GM12878 (cell line): ENCODE measurements at regions not wholly inside any gene's neighbourhood (a gene's known extent, or its start where the extent isn't known, plus 50 kb on each side); places are given as distances from the start of the nearest gene placed in this dataset.

Source experiments
- ATAC-seq: fragments of 200-7000 bp; cut with Tn5 transposase; 3 replicates; pipeline ENCODE4 v1.9.1; 2020; ENCODE audit warnings: mild to moderate bottlenecking, moderate library complexity
- BruUV-seq: library from RNA; stranded (reverse); fragments of 400-500 nt; replicated peaks from 2 replicates; lab custom pipeline; 2021; lab: Mats Ljungman, UMichigan
- CTCF ChIA-PET: fragments of 300-600 bp; sonication (Branson Sonifier 250); formaldehyde crosslinking; extraction: SDS; loops from one replicate; lab custom pipeline; 2021; ENCODE audit warnings: inconsistent platforms; lab: Yijun Ruan, JAX
- POLR2A ChIA-PET: fragments of 350-600 bp; formaldehyde crosslinking; extraction: SDS; loops from one replicate; lab custom pipeline; 2021; ENCODE audit warnings: inconsistent platforms; lab: Charles Lee
- RAD21 ChIA-PET: fragments of 300-600 bp; sonication (Branson Sonifier 250); formaldehyde crosslinking; loops from one replicate; lab custom pipeline; 2023; ENCODE audit warnings: antibody characterized with exemption; ENCODE audit not compliant: unreplicated experiment; lab: Charles Lee
- SMC1A ChIA-PET: fragments of 300-600 bp; sonication (Branson Sonifier 250); formaldehyde crosslinking; loops from one replicate; lab custom pipeline; 2023; ENCODE audit not compliant: unreplicated experiment, uncharacterized antibody; lab: Charles Lee
- DNase-seq: peaks from one replicate; pipeline ENCODE4 v3.0.0-alpha.2; 2011; ENCODE audit warnings: low read depth, low spot score
- FAIRE-seq: peaks from 3 replicates; lab custom pipeline; 2011; peaks lifted over from hg19 to GRCh38; lab: Jason Lieb, UNC
- H2AFZ ChIP-seq: 2 replicates; pipeline ENCODE4 v1.6.0; 2011; ENCODE audit warnings: low read depth, low read length, control low read depth; ENCODE audit not compliant: control insufficient read depth
- H3K27ac ChIP-seq: 2 replicates; pipeline ENCODE4 v1.5.1; 2011; ENCODE audit warnings: control low read depth; ENCODE audit not compliant: control insufficient read depth, insufficient read depth
- H3K27me3 ChIP-seq, 2 experiments: replicated peaks in 1 of 2; 2 replicates each; pipeline versions ENCODE4 v1.6.0 to v1.6.1; 2011; ENCODE audit warnings: low read length in 1 of 2; ENCODE audit not compliant: control insufficient read depth in 2 of 2, insufficient read depth in 2 of 2
- H3K36me3 ChIP-seq, 2 experiments: 2 replicates each; pipeline ENCODE4 v1.5.1; 2011; ENCODE audit warnings: low read length in 1 of 2; ENCODE audit not compliant: control insufficient read depth in 2 of 2, insufficient read depth in 2 of 2
- H3K4me1 ChIP-seq: 2 replicates; pipeline ENCODE4 v1.6.1; 2011; ENCODE audit warnings: mild to moderate bottlenecking, low read length, moderate library complexity, mixed read lengths; ENCODE audit not compliant: control insufficient read depth, insufficient read depth
- H3K4me2 ChIP-seq: 2 replicates; pipeline ENCODE4 v1.6.0; 2011; ENCODE audit warnings: control low read depth; ENCODE audit not compliant: control insufficient read depth, insufficient read depth
- H3K4me3 ChIP-seq: fragments of 200-600 bp; sonication (generic); 2 replicates; pipeline ENCODE4 v1.5.1; 2016
- H3K79me2 ChIP-seq: 2 replicates; pipeline ENCODE4 v1.6.0; 2011; ENCODE audit warnings: low read length; ENCODE audit not compliant: control insufficient read depth, insufficient read depth
- H3K9ac ChIP-seq: 2 replicates; pipeline ENCODE4 v1.8.0; 2011; ENCODE audit warnings: low read length, control low read depth, mixed read lengths; ENCODE audit not compliant: control insufficient read depth, insufficient read depth
- H3K9me3 ChIP-seq: replicated peaks from 3 replicates; pipeline ENCODE4 v1.5.1; 2011; ENCODE audit warnings: mild to moderate bottlenecking, low read length; ENCODE audit not compliant: control insufficient read depth, insufficient read depth
- H4K20me1 ChIP-seq: 2 replicates; pipeline ENCODE4 v1.6.0; 2011; ENCODE audit not compliant: control insufficient read depth, insufficient read depth
- ASH2L ChIP-seq: fragments of 300-600, 200-600 bp; sonication (generic); IDR thresholded peaks from 2 replicates; pipeline ENCODE4 v1.6.1; 2017; ENCODE audit warnings: low read depth, mild to moderate bottlenecking, borderline replicate concordance
- BACH1 ChIP-seq: fragments of 450-650 bp; IDR thresholded peaks from 2 replicates; pipeline ENCODE4 v1.6.1; 2017; ENCODE audit warnings: mild to moderate bottlenecking, borderline replicate concordance
- CBX3 ChIP-seq: fragments of 200-600 bp; sonication (generic); IDR thresholded peaks from 2 replicates; pipeline ENCODE4 v1.6.1; 2016; ENCODE audit warnings: low read depth, borderline replicate concordance
- CHD4 ChIP-seq: fragments of 200-600 bp; sonication (generic); IDR thresholded peaks from 2 replicates; pipeline ENCODE4 v1.6.1; 2016; ENCODE audit warnings: mild to moderate bottlenecking
- HDGF ChIP-seq: fragments of 450-650 bp; IDR thresholded peaks from 2 replicates; pipeline ENCODE4 v1.6.1; 2016; ENCODE audit warnings: antibody characterized with exemption
- IKZF2 ChIP-seq, 2 experiments: fragments of 450-650 bp; IDR thresholded peaks; 2 replicates each; pipeline ENCODE4 v1.6.1; 2017; ENCODE audit warnings: mild to moderate bottlenecking in 2 of 2, moderate library complexity in 2 of 2
- IRF4 ChIP-seq: IDR thresholded peaks from 2 replicates; pipeline ENCODE4 v1.6.1; 2011; ENCODE audit warnings: low read depth, low read length
- MTA3 ChIP-seq: IDR thresholded peaks from 2 replicates; pipeline ENCODE4 v1.6.1; 2012; ENCODE audit warnings: low read length, inconsistent platforms, borderline replicate concordance
- MXI1 ChIP-seq: fragments of 150-350 bp; IDR thresholded peaks from 2 replicates; pipeline ENCODE4 v1.6.1; 2011; ENCODE audit warnings: low read depth, mild to moderate bottlenecking, inconsistent platforms, low read length, improper control_type of control experiment
- MYB ChIP-seq: fragments of 150-350 bp; IDR thresholded peaks from 2 replicates; pipeline ENCODE4 v1.6.1; 2014; ENCODE audit warnings: mild to moderate bottlenecking, low read depth, low read length, borderline replicate concordance
- NFYB ChIP-seq: IDR thresholded peaks from 2 replicates; pipeline ENCODE4 v1.6.1; 2011; ENCODE audit warnings: low read depth, mild to moderate bottlenecking, low read length, improper control_type of control experiment, moderate library complexity; ENCODE audit not compliant: insufficient read depth
- SIX5 ChIP-seq: IDR thresholded peaks from 2 replicates; pipeline ENCODE4 v1.6.1; 2011; ENCODE audit warnings: mild to moderate bottlenecking, low read depth, low read length, moderate library complexity; ENCODE audit not compliant: severe bottlenecking
- SMC3 ChIP-seq: IDR thresholded peaks from 2 replicates; pipeline ENCODE4 v1.6.1; 2011; ENCODE audit warnings: low read length, improper control_type of control experiment, borderline replicate concordance
- TAF1 ChIP-seq: IDR thresholded peaks from 2 replicates; pipeline ENCODE4 v1.6.1; 2011; ENCODE audit warnings: mild to moderate bottlenecking, low read depth, low read length, borderline replicate concordance
- TBL1XR1 ChIP-seq: IDR thresholded peaks from 2 replicates; pipeline ENCODE4 v1.6.1; 2012; ENCODE audit warnings: low read depth, low read length, improper control_type of control experiment
- ZBTB4 ChIP-seq: fragments of 450-650 bp; formaldehyde crosslinking; IDR thresholded peaks from 2 replicates; pipeline ENCODE4 v1.4.0; 2022; ENCODE audit warnings: mild to moderate bottlenecking, moderate library complexity
- ZNF384 ChIP-seq: IDR thresholded peaks from 2 replicates; pipeline ENCODE4 v1.6.1; 2012; ENCODE audit warnings: low read depth, mild to moderate bottlenecking, low read length, improper control_type of control experiment, borderline replicate concordance
- WGBS: methylation state at CpG from one replicate; pipeline ENCODE4 v1.1.6; 2016; ENCODE audit warnings: low lambda C conversion rate; ENCODE audit not compliant: insufficient replicate concordance, insufficient coverage; ENCODE audit errors: missing lambda C conversion rate; 5-methylcytosine and 5-hydroxymethylcytosine counted together
- in situ Hi-C: fragments of 300-500 bp; cut with MboI; formaldehyde crosslinking; loops from 9 replicates; pipeline ENCODE4 v1.14.3; 2018; ENCODE audit warnings: mixed read lengths
- intact Hi-C: fragments of 100-400 bp; cut with micrococcal nuclease; formaldehyde crosslinking; loops from one replicate; pipeline ENCODE4 v1.14.2; 2022; ENCODE audit not compliant: unreplicated experiment

- FAIRE-seq (no peak), ATAC-seq (no peak; the same call in 1 of the 3 replicates)
- 89% methylated on average over 1 of the region's 1 CpG for WGBS
Observed at GRCh38 chr2:200217320-200217719, 89.2 kb upstream of the SPATS2L start.

More at GRCh38 chr2:200217320-200217719, 89.2 kb upstream of the SPATS2L start:
- ChIA-PET SMC1A (no interaction called here), POLR2A (no interaction called here), RAD21 (no interaction called here), CTCF (no interaction called here)
- intact Hi-C loops = no loop called here
- H3K9ac ChIP-seq = no peak overlapping the region
- H4K20me1 ChIP-seq = no peaks in the 10 kb centered on the region
- DNase-seq = no peak
- H3K4me3 ChIP-seq = no peak overlapping the region
- in situ Hi-C loops = no loop called here
- no TSS peak for BruUV-seq
- no peak overlapping the region for H2AFZ ChIP-seq
- H3K27me3 ChIP-seq = no peaks in the 10 kb centered on the region; a peak in 1 of 4 replicates
- H3K27ac ChIP-seq = no peak overlapping the region
- no peak for TF ChIP-seq CHD4
- TF ChIP-seq IKZF2 (IDR thresholded peaks at IDR 0.05) = no peak
- TF ChIP-seq ASH2L = no peak
- TF ChIP-seq TAF1 = no peak
- TF ChIP-seq HDGF = no peak
- TF ChIP-seq MTA3 = no peak
- TF ChIP-seq MYB = no peak
- no peak for TF ChIP-seq SIX5
- TF ChIP-seq IRF4 = no peak
- TF ChIP-seq ZNF384 = no peak
- TF ChIP-seq TBL1XR1 = no peak
- TF ChIP-seq MXI1 = no peak
- TF ChIP-seq CBX3 = no peak
- no peak for TF ChIP-seq NFYB
- no peak for TF ChIP-seq SMC3
- no peak for TF ChIP-seq ZBTB4 (CRISPR knock-in tag)
- no peak for TF ChIP-seq BACH1
- no peaks in the 10 kb centered on the region for H3K79me2 ChIP-seq
- H3K36me3 ChIP-seq = no peaks in the 10 kb centered on the region
- no peaks in the 10 kb centered on the region for H3K9me3 ChIP-seq
- no peaks in the 10 kb centered on the region for H3K4me1 ChIP-seq
- no peak overlapping the region for H3K4me2 ChIP-seq
